Fibroblast of lung (primary cell): ENCODE measurements at regions not wholly inside any gene's neighbourhood (a gene's known extent, or its start where the extent isn't known, plus 50 kb on each side); places are given as distances from the start of the nearest gene placed in this dataset.

Source experiments
- CTCF ChIP-seq, 2 donors: IDR thresholded peaks in 1 of 2; conservative IDR thresholded peaks in 1 of 2; 1 replicate in 1 of 2; 2 replicates in 1 of 2; pipeline ENCODE4 v1.5.1; 2011 to 2012; ENCODE audit warnings: low read length in 2 of 2, control low read depth in 1 of 2, inconsistent platforms in 1 of 2, low read depth in 1 of 2, mild to moderate bottlenecking in 1 of 2
- EZH2 ChIP-seq: IDR thresholded peaks from 2 replicates; pipeline ENCODE4 v1.5.1; 2012; ENCODE audit warnings: low read length, control low read depth, mild to moderate bottlenecking; ENCODE audit errors: missing control alignments

- no peak for TF ChIP-seq CTCF (conservative IDR thresholded peaks at IDR 0.05 in 1 of 2, IDR thresholded peaks at IDR 0.05 in 1 of 2; ENCODE audit: low read depth in 1 of 2, low read length in 2 of 2)
- TF ChIP-seq EZH2: no peak
These were observed 541.2 kb upstream of the MAGEB18 start for GRCh38 chrX:25596921-25597320.
